ENCODE measurements at regions not wholly inside any gene's neighbourhood (a gene's known extent, or its start where the extent isn't known, plus 50 kb on each side); places are given as distances from the start of the nearest gene placed in this dataset.

GRCh38 chr2:139389391-139389790, 609.2 kb upstream of the NXPH2 start:
- no peak for DNase-seq

GRCh38 chr2:139386401-139386800, 606.2 kb upstream of the NXPH2 start:
- no peak for DNase-seq

DNA sequence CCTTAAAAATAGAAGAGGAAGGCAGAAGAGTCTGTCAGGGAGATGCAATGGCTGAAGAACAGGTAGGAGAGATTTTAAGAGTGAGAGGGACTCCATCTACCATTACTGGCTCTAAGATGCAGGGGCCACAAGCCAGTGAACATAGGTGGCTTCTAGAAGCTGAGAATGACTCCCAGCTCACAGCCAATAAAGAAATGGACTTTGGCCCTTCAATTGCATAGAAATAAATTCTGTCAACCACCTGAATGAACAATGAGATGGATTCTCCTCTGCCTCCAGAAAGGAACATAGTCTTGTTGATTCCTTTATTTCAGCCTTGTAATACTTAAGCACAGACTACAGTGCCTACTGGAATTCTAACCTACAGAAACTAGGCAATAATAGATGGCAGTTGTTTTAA, 603.3 kb upstream of the NXPH2 start:
- DNase-seq: no peak

- DNase-seq: no peak
Observed at GRCh38 chr2:139380051-139380450, 599.9 kb upstream of the NXPH2 start.

DNA sequence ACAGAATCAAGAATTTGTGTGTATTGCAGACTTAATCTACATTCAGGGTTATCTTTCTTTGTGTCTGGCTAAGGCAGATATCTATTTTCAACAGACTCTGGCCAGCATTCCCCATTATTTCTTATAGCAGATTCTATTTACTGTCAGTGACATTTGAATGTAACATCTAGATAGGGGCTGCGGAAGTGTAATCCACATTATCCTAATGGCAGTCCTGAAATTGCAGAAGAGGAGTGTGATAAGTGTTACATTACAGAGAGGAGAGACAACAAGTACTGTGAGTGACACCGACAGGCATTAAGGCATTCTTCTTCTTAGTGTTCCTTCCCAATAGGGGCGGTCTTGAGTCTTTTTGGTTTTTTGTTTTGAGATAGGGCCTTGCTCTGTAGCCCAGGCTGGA, 598.2 kb upstream of the NXPH2 start:
- DNase-seq: no peak

- no peak for DNase-seq
Observed at GRCh38 chr2:139374296-139374850, 594.2 kb upstream of the NXPH2 start.

GRCh38 chr2:139369423-139370409, 589.5 kb upstream of the NXPH2 start:
- DNase-seq: no peak

DNA sequence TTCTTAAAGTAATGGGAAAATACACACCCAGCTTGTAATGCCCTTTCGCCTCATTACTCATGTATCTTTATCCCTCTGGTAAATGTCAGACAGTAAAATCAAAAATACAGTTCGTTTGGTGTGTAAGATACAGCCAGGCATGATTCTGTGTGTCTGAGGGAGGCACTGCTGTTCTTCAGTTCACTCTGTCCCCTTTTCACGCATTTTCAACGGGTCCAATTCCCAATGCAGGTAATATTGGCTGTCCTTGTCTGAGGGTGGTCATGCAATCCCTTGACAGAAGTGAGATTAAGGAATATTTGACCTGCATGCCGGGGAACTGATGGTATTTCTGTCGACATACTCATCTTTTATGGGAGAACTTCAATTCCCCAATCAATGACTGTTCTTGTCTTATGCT, 587.2 kb upstream of the NXPH2 start:
- DNase-seq: no peak

- DNase-seq: no peak
Observed at GRCh38 chr2:139366681-139367080, 586.5 kb upstream of the NXPH2 start.

GRCh38 chr2:139365189-139365588, 585.0 kb upstream of the NXPH2 start:
- no peak for DNase-seq

DNA sequence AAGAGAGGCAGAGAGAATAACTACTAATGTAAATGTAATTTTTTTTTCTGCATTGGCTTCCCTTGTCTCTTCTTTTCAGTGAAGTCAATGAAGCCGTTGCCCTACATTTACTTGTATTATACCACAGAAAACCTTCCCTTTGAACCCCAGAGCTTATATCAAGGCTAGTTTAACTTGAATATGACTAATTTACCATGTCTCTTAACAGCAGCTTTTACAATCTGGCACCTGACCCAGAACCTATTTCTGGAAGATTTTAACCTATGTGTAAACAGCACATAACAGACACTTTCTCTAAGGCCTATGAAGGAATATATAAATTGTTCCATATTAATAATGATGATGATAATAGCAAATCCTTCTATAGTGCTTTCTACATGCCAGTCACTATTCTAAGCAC, 580.5 kb upstream of the NXPH2 start:
- DNase-seq: no peak

DNA sequence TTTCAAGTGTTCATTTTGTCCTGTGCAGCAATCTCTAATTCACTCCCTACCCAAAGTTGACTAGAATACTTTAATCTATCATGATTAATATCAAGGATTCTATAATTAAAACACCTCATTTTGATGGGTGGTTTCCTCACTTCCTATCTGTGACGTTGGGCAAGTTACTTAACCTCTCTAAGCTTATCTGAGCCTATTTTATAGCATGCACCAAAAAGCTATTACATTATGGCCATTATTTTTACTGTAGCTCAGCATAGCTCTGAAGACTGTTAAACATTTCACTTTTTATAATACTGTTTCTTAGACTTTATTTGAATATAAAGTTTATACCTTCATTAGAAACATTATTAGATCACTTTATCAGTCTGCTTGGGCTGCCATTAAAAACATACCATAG, 579.6 kb upstream of the NXPH2 start:
- no peak for DNase-seq

- no peak for DNase-seq
Observed at GRCh38 chr2:139357972-139358371, 577.8 kb upstream of the NXPH2 start.

- DNase-seq: no peak
Observed at GRCh38 chr2:139354518-139354917, 574.3 kb upstream of the NXPH2 start.

GRCh38 chr2:139353874-139354273, 573.7 kb upstream of the NXPH2 start:
- peak; percentile 1 for DNase-seq

DNA sequence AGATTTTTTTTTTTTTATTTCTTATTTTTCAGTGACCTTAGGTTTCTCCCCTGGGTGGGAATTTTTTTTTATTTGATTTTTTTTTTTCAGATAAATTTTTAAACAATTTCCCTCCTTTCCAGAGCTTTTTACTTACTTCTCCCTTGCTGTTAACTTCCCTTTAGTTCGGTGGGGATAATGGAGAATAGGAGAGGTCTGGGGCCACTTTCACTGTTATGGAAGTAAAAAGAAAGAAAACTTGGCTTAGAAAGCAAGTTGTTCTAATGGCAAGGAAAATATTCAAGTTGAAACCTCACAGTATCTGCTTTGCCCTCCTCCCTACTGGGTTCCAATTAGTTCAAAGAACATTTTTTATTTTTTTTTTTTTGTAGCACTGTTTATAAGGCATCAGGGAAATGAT, 537.1 kb upstream of the NXPH2 start:
- no peak for DNase-seq

GRCh38 chr2:139314059-139314458, 533.9 kb upstream of the NXPH2 start:
- no peak for DNase-seq

GRCh38 chr2:139296672-139297209, 516.6 kb upstream of the NXPH2 start:
- DNase-seq: no peak

- DNase-seq: no peak
Observed at GRCh38 chr2:139293992-139294548, 513.9 kb upstream of the NXPH2 start.

DNA sequence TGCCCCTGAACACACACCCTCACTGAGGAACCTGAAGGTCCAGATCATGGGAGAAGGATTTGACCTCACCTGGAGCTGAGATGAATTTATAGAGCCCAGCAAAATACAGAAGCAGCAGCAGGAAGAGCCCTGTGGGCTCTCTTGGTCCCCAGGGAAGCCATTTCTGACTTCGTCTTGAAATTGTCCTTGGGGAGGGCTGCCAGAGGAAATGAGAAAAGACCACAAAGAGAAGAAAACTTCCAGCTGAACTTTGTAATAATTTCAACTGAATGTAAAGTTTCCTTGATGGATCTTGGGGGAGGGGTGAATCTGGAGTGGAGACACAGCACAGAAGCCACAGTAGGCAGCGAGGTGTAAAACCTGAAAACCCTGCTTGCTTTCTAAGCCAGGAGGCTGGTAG, 500.9 kb upstream of the NXPH2 start:
- no peak for DNase-seq

DNA sequence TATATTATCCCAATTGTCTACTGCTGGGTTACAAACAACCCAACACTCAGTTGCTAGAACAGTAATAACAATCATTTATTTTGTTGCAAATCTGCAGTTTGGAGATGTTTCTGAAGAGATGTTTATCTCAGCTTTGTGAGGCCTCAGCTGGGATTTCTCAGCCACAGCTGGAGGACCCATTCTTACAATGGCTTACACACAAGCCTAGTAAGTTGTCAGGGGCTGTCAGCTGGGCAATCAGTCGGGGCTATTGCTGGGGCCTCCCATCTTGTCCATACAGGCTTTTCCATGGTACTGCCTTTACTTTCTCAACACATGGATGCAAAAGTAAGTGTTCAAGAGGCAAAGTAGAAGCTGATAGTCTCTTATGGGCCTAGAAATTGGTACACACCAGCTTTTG, 491.7 kb upstream of the NXPH2 start:
- no peak for DNase-seq

DNA sequence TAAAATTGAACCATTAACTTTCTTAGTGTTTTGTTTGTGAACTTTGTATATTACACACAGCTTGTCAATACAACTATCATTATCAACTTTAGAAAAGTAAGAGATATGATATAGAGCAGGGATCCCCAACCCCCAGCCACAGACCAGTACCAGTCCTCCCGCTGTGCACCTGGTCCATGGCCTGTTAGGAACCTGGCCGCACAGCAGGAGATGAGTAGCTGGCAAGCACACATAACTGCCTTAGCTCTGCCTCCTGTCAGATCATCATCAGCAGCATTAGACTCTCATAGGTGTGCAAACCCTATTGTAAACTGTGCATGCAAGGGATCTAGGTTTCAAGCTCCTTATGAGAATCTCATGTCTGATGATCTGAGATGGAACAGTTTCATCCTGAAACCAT, 491.0 kb upstream of the NXPH2 start:
- DNase-seq: no peak

DNA sequence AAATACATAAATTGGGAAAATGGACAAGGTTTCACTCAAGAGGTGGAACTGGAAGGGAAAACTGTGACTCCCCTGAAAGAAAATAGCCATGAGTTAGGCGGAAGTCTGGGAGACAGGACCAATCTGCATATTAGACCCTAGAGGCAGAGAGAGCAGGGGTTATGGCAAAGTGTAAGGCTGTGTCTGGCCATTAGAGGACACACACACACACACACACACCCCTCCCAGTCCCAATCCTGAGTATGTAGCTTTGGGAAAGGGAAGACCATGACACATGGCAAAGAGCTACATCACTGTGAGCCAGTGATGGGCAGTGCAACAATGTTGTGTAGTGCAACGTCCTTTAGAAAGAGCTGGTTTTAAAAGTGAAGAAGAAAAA, 479.9 kb upstream of the NXPH2 start:
- DNase-seq: no peak

DNA sequence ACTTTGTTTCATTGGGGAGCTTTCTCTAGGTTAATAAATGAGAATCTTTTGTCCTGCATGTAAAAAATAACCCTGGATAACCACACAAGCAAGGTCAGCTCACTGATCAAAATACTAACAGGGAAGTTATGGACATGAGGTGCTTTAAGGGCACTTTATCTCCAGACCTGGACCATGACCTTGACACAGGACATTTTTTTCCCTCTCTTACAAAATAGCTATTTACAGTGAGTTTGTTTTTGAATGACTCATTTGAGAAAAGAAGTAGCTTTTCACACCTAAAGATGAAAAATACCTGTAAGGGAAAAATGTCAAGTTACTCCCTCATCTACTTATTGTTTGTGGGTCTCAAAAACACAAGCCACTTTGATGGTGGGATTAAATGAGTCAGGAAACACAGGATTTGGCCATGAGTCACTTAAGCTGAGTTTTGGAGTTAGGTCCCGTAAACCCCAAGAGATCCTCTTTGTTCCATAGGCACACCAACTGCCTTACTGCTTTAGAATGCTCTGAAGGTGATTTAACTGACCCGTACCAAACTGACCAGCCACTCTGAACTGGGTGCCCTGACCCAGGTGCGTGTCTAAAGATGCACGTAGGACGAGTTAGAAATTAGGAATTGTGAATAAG, 479.3 kb upstream of the NXPH2 start:
- DNase-seq: no peak
